DND-41 (cell line): ENCODE measurements at regions not wholly inside any gene's neighbourhood (a gene's known extent, or its start where the extent isn't known, plus 50 kb on each side); places are given as distances from the start of the nearest gene placed in this dataset.

Experiments
- EZH2 ChIP-seq: IDR thresholded peaks from 3 replicates; pipeline ENCODE4 v1.6.1; 2012; ENCODE audit warnings: borderline replicate concordance, low read depth, mild to moderate bottlenecking, moderate library complexity, low read length, inconsistent platforms; ENCODE audit not compliant: severe bottlenecking
- TF ChIP-seq, protein P1 (sequence below): IDR thresholded peaks from 2 replicates; pipeline ENCODE4 v1.5.1; 2012; ENCODE audit warnings: borderline replicate concordance, low read length, moderate library complexity, mild to moderate bottlenecking; ENCODE audit not compliant: poor library complexity, severe bottlenecking; ENCODE audit errors: extremely low read depth

DNA sequence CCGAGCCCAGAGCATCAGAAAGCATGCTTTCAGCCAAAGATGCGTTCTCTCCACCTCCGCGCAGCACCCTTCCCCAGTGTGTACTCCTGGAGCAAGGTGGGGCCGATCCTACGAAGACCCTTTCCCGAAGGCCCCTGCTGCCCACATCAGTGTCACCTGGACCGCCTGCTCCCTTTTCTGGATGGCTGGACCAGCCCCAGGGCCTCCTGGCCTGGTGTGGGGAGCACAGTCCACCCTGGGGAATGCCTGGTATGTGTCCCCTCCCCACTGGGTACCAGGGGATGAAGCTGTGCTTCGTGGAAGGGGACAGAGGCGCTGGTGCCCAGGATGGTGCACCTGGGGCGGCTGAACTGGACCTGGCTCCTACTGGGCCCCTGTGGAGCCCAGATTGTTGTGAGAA, 173.8 kb downstream of the SEC14L1 start:
- TF ChIP-seq, protein P1, sequence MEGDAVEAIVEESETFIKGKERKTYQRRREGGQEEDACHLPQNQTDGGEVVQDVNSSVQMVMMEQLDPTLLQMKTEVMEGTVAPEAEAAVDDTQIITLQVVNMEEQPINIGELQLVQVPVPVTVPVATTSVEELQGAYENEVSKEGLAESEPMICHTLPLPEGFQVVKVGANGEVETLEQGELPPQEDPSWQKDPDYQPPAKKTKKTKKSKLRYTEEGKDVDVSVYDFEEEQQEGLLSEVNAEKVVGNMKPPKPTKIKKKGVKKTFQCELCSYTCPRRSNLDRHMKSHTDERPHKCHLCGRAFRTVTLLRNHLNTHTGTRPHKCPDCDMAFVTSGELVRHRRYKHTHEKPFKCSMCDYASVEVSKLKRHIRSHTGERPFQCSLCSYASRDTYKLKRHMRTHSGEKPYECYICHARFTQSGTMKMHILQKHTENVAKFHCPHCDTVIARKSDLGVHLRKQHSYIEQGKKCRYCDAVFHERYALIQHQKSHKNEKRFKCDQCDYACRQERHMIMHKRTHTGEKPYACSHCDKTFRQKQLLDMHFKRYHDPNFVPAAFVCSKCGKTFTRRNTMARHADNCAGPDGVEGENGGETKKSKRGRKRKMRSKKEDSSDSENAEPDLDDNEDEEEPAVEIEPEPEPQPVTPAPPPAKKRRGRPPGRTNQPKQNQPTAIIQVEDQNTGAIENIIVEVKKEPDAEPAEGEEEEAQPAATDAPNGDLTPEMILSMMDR = no peak
- no peak for TF ChIP-seq EZH2
